Neural progenitor cell (in vitro differentiated cells): ENCODE measurements at regions not wholly inside any gene's neighbourhood (a gene's known extent, or its start where the extent isn't known, plus 50 kb on each side); places are given as distances from the start of the nearest gene placed in this dataset.

Experiments
- CTCF ChIP-seq: fragments of 200-600 bp; sonication (generic); IDR thresholded peaks from 2 replicates; pipeline ENCODE4 v1.5.1; 2017; ENCODE audit warnings: antibody characterized with exemption, mild to moderate bottlenecking
- EZH2 ChIP-seq: fragments of 200-600 bp; sonication (generic); IDR thresholded peaks from 2 replicates; pipeline ENCODE4 v1.6.1; 2017; ENCODE audit warnings: antibody characterized with exemption, mild to moderate bottlenecking, moderate library complexity
- EZH2phosphoT487 ChIP-seq: fragments of 200-600 bp; sonication (generic); IDR thresholded peaks from 2 replicates; pipeline ENCODE4 v1.6.1; 2017; ENCODE audit warnings: antibody characterized with exemption

GRCh38 chr16:55225972-55226542, 97.9 kb upstream of the IRX6 start:
- TF ChIP-seq CTCF (no peak), EZH2 (no peak), EZH2phosphoT487 (no peak)
